GM19397 (cell line): ENCODE measurements at regions not wholly inside any gene's neighbourhood (a gene's known extent, or its start where the extent isn't known, plus 50 kb on each side); places are given as distances from the start of the nearest gene placed in this dataset.

ENCODE experiments used
- ATAC-seq: cut with Tn5 transposase; IDR thresholded peaks from one replicate; pipeline ENCODE4 v1.9.1; 2021; ENCODE audit warnings: mild to moderate bottlenecking, moderate library complexity; ENCODE audit not compliant: unreplicated experiment

GRCh38 chr5:56289602-56289987 lies 56.5 kb upstream of the ANKRD55 start:
- ATAC-seq = no peak

- no peak for ATAC-seq
These were observed 55.9 kb upstream of the ANKRD55 start for GRCh38 chr5:56288873-56289601.

DNA sequence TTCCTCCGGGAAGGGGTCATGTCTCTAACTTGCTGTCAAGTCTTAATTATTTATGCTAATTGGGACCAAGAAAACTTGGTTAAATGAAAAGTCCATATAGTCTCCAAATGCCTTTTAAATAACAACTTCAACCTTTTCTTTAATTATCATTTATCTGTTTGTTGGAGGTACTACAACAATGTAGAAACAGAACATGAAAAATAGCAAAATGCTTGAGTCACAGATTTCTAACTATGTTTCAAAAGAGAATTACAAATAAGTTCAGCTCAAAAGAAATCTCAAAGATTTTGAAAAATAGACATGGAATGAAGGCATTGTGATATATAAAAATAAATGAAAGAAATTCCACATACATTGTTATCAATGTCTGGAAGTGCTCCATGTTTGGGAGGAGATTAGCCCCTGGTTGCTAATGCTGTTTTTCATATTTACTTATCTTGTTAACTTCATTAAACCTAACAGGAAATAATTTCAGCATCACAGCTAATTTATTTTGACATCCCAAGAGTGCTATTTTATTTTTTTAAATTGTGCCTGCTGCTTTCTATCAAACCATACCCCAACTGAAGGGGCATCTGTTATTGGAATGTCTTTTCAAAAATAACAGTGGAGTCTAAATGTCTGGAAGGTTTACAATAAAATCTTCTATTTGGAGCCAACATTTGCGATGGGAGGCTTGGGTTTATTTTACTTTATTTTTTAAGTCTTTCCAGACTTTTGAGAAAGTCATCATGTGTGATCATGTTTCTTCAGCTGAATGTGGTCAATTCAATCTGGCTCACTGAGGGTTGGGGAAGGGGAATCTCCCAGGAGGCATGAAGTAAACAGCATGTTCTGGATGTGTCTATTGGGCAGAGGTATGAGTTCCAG lies 53.1 kb upstream of the ANKRD55 start:
- ATAC-seq = no peak

GRCh38 chr5:56282951-56283350 lies 49.8 kb upstream of the ANKRD55 start:
- no peak for ATAC-seq
